Vagina (tissue), 2 donors: ENCODE measurements at regions not wholly inside any gene's neighbourhood (a gene's known extent, or its start where the extent isn't known, plus 50 kb on each side); places are given as distances from the start of the nearest gene placed in this dataset.
A peak's percentile ranks its signal among the peaks of the same experiment; 100 is the strongest.

Experiments used
- DNase-seq, 2 donors: peaks; one replicate each; pipeline ENCODE4 v3.0.0-alpha.2; 2017; ENCODE audit errors: extremely low spot score in 2 of 2
- H3K27ac ChIP-seq: fragments of 200-600 bp; sonication (generic); one replicate; pipeline ENCODE4 v1.5.1; 2019
- H3K27me3 ChIP-seq: fragments of 200-600 bp; sonication (generic); one replicate; pipeline ENCODE4 v1.5.1; 2019
- H3K36me3 ChIP-seq, 2 donors: fragments of 200-600 bp; sonication (generic); one replicate each; pipeline ENCODE4 v1.5.1; 2017 to 2019
- H3K4me1 ChIP-seq: fragments of 200-600 bp; sonication (generic); one replicate; pipeline ENCODE4 v1.5.1; 2019
- H3K4me3 ChIP-seq, 2 donors: fragments of 200-600 bp; sonication (generic); 1 replicate in 1 of 2; 2 replicates in 1 of 2; pipeline ENCODE4 v1.5.1; 2016 to 2019
- H3K9me3 ChIP-seq: fragments of 200-600 bp; sonication (generic); one replicate; pipeline ENCODE4 v1.5.1; 2019
- POLR2A ChIP-seq, 2 donors: fragments of 450-650 bp; IDR thresholded peaks; one replicate each; pipeline ENCODE4 v1.6.1; 2017; ENCODE audit warnings: antibody characterized with exemption in 2 of 2, mild to moderate bottlenecking in 2 of 2, moderate library complexity in 2 of 2
- POLR2AphosphoS5 ChIP-seq, 2 donors: sonication (generic); formaldehyde crosslinking; IDR thresholded peaks; one replicate each; pipeline ENCODE4 v1.9.0; 2017; ENCODE audit warnings: antibody characterized with exemption in 2 of 2, mild to moderate bottlenecking in 2 of 2, low read depth in 1 of 2; ENCODE audit not compliant: insufficient read depth in 1 of 2
- intact Hi-C: fragments of 100-400 bp; cut with DNase I; formaldehyde crosslinking; loops from one replicate; pipeline ENCODE4 v1.15.1; 2023
- TF ChIP-seq, protein P1 (sequence below), 3 experiments: fragments of 450-650 bp in 2 of 3; fragments of 200-600 bp in 1 of 3; sonication (generic) in 1 of 3; IDR thresholded peaks; one replicate each; pipeline ENCODE4 v1.5.1; 2017 to 2019; ENCODE audit warnings: antibody characterized with exemption in 3 of 3, mild to moderate bottlenecking in 2 of 3, moderate library complexity in 2 of 3

DNA sequence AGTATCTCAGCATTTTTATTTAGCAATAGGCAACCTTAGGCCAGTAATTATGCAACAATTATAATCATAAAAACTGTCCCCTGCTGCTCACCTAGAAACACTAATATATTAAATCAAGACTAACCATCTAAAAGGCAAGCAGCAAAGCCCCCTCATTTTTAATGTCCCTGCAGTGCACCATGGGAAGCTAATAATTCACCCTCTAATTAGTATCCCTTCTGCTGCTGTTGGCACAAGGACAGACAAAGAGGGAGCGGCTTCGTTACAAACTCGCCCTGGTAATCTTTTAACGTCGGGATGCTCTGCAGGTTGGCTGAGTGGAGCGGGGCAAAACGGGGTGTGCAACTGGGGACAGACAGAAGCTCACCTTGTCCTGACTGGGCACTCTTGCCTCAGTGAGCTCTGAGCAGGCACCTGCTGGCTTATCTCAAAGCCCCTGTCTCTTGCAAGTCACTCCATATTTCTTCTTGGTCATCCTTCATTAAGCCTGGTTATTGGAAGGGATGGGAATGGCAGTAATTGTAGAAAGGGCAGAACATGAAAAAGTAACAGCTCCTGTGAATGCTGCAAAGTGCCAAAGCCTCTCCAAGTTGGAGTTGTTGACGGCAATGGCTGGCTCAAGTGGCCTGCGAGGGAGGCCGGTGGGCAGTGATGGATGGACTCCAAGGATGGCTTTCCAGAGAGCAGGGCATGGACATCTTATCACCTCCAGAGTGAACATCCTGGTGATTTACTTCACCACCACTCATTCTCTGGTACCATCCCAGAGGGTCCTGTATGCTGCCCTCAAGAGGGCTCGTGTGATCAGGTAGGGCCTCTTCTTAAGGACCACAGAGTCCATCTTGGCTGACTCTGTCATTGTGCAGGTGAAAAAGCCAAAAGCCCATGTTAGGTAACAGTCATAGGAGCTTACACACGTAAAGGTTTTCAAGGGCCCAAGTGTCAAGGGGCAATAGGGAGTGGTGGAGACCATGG, 219.6 kb upstream of the N4BP1 start:
- TF ChIP-seq POLR2A (IDR thresholded peaks at IDR 0.05): no peak
- no peak for TF ChIP-seq POLR2AphosphoS5 (IDR thresholded peaks at IDR 0.05; ENCODE audit: insufficient read depth in 1 of 2, low read depth in 1 of 2)
- TF ChIP-seq, protein P1, sequence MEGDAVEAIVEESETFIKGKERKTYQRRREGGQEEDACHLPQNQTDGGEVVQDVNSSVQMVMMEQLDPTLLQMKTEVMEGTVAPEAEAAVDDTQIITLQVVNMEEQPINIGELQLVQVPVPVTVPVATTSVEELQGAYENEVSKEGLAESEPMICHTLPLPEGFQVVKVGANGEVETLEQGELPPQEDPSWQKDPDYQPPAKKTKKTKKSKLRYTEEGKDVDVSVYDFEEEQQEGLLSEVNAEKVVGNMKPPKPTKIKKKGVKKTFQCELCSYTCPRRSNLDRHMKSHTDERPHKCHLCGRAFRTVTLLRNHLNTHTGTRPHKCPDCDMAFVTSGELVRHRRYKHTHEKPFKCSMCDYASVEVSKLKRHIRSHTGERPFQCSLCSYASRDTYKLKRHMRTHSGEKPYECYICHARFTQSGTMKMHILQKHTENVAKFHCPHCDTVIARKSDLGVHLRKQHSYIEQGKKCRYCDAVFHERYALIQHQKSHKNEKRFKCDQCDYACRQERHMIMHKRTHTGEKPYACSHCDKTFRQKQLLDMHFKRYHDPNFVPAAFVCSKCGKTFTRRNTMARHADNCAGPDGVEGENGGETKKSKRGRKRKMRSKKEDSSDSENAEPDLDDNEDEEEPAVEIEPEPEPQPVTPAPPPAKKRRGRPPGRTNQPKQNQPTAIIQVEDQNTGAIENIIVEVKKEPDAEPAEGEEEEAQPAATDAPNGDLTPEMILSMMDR (IDR thresholded peaks at IDR 0.05): no peak
- peak in 1 of 2 donors; percentile 62 for DNase-seq
- no peaks in the 10 kb centered on the region for H3K36me3 ChIP-seq
- H3K27me3 ChIP-seq: no peaks in the 10 kb centered on the region
- intact Hi-C loops: no loop called here
- H3K4me1 ChIP-seq: no peaks in the 10 kb centered on the region
- H3K4me3 ChIP-seq: no peak overlapping the region
- no peaks in the 10 kb centered on the region for H3K9me3 ChIP-seq
- H3K27ac ChIP-seq: no peak overlapping the region

GRCh38 chr16:48824271-48824670, 214.3 kb upstream of the N4BP1 start:
- intact Hi-C loops: no loop called here
- no peaks in the 10 kb centered on the region for H3K27me3 ChIP-seq
- peak in 1 of 2 donors; percentile 18 for DNase-seq

GRCh38 chr16:48822431-48822830, 212.5 kb upstream of the N4BP1 start:
- intact Hi-C loops: no loop called here
- Histone ChIP-seq H3K27me3 (no peaks in the 10 kb centered on the region), H3K4me1 (no peaks in the 10 kb centered on the region), H3K9me3 (no peaks in the 10 kb centered on the region), H3K4me3 (no peak overlapping the region), H3K36me3 (no peaks in the 10 kb centered on the region), H3K27ac (no peak overlapping the region)
- TF ChIP-seq, protein P1 (IDR thresholded peaks at IDR 0.05): no peak
- TF ChIP-seq POLR2A (IDR thresholded peaks at IDR 0.05): no peak
- no peak for TF ChIP-seq POLR2AphosphoS5 (IDR thresholded peaks at IDR 0.05; ENCODE audit: insufficient read depth in 1 of 2, low read depth in 1 of 2)
- no peak for DNase-seq

More at GRCh38 chr16:48824271-48824670, 214.3 kb upstream of the N4BP1 start:
- no peak for TF ChIP-seq POLR2A (IDR thresholded peaks at IDR 0.05)
- TF ChIP-seq, protein P1 (IDR thresholded peaks at IDR 0.05): no peak
- TF ChIP-seq POLR2AphosphoS5 (IDR thresholded peaks at IDR 0.05; ENCODE audit: insufficient read depth in 1 of 2, low read depth in 1 of 2): no peak
- Histone ChIP-seq H3K4me1 (no peaks in the 10 kb centered on the region), H3K9me3 (no peaks in the 10 kb centered on the region), H3K4me3 (no peak overlapping the region), H3K36me3 (no peaks in the 10 kb centered on the region), H3K27ac (no peak overlapping the region)

GRCh38 chr16:48820379-48820778, 210.4 kb upstream of the N4BP1 start:
- Histone ChIP-seq H3K27me3 (no peaks in the 10 kb centered on the region), H3K4me3 (no peak overlapping the region), H3K4me1 (no peaks in the 10 kb centered on the region), H3K27ac (no peak overlapping the region), H3K9me3 (no peaks in the 10 kb centered on the region), H3K36me3 (no peaks in the 10 kb centered on the region)
- TF ChIP-seq, protein P1 (IDR thresholded peaks at IDR 0.05): no peak
- TF ChIP-seq POLR2AphosphoS5 (IDR thresholded peaks at IDR 0.05; ENCODE audit: insufficient read depth in 1 of 2, low read depth in 1 of 2) (no peak), POLR2A (IDR thresholded peaks at IDR 0.05) (no peak)
- intact Hi-C loops: no loop called here
- DNase-seq: no peak

- intact Hi-C loops: no loop called here
- no peak for TF ChIP-seq POLR2A (IDR thresholded peaks at IDR 0.05)
- TF ChIP-seq, protein P1 (IDR thresholded peaks at IDR 0.05): no peak
- Histone ChIP-seq H3K4me3 (no peak overlapping the region), H3K9me3 (no peaks in the 10 kb centered on the region), H3K27ac (no peak overlapping the region), H3K4me1 (no peaks in the 10 kb centered on the region), H3K36me3 (no peaks in the 10 kb centered on the region), H3K27me3 (no peaks in the 10 kb centered on the region)
- DNase-seq: no peak
Observed at GRCh38 chr16:48818257-48818656, 208.3 kb upstream of the N4BP1 start.
